ENCODE measurements at regions not wholly inside any gene's neighbourhood (a gene's known extent, or its start where the extent isn't known, plus 50 kb on each side); places are given as distances from the start of the nearest gene placed in this dataset.

- CTCF ChIA-PET (ENCODE audit: unreplicated experiment): interaction anchor here (1.0 kb wide), 1 partner anchor 24 kb away, joined by 3 read pairs; no protein-coding TSS in a partner anchor
- no peak overlapping the region for H3K4me3 ChIP-seq (ENCODE audit: low read depth, low read length, poor library complexity, severe bottlenecking)
- H3K79me2 ChIP-seq (ENCODE audit: insufficient read depth, low read depth, low read length): no peaks in the 10 kb centered on the region
- H2AFZ ChIP-seq (ENCODE audit: low read length): no peak overlapping the region
- POLR2A ChIA-PET: no interaction called here
- H4K20me1 ChIP-seq (ENCODE audit: insufficient read depth, low read length): no peaks in the 10 kb centered on the region
- no peak overlapping the region for H3K4me2 ChIP-seq (ENCODE audit: low read length)
- no TSS peak for BruUV-seq (replicated peaks)
- TF ChIP-seq CTCF (conservative IDR thresholded peaks at IDR 0.05; ENCODE audit: low read length) (no peak), EZH2phosphoT487 (IDR thresholded peaks at IDR 0.05; ENCODE audit: borderline replicate concordance, low read depth, low read length) (no peak)
- H3K27ac ChIP-seq (ENCODE audit: low read depth, low read length, poor library complexity, severe bottlenecking): no peak overlapping the region
- intact Hi-C loops (cut with micrococcal nuclease; ENCODE audit: unreplicated experiment): no loop called here
- no peaks in the 10 kb centered on the region for H3K9me3 ChIP-seq (ENCODE audit: low read length)
- no peak for DNase-seq (ENCODE audit: low spot score)
- no peaks in the 10 kb centered on the region for H3K4me1 ChIP-seq (ENCODE audit: insufficient read depth, low read length, poor library complexity, severe bottlenecking)
- H3K9me2 ChIP-seq (ENCODE audit: insufficient read depth, low read length): no peaks in the 10 kb centered on the region
- no peaks in the 10 kb centered on the region for H3K36me3 ChIP-seq (ENCODE audit: insufficient read depth, low read length)
Observed at GRCh38 chr16:11430601-11431317, 85.5 kb downstream of the RMI2 start.

GRCh38 chr16:11431915-11432465 lies 86.7 kb downstream of the RMI2 start:
- DNase-seq (ENCODE audit: low spot score): no peak
- intact Hi-C loops (cut with micrococcal nuclease; ENCODE audit: unreplicated experiment): no loop called here
- H3K4me2 ChIP-seq (ENCODE audit: low read length): no peak overlapping the region
- no TSS peak for BruUV-seq (replicated peaks)
- TF ChIP-seq EZH2phosphoT487 (IDR thresholded peaks at IDR 0.05; ENCODE audit: borderline replicate concordance, low read depth, low read length): no peak
- no peak for TF ChIP-seq CTCF (conservative IDR thresholded peaks at IDR 0.05; ENCODE audit: low read length)
- ChIA-PET CTCF (ENCODE audit: unreplicated experiment) (no interaction called here), POLR2A (no interaction called here)
- H4K20me1 ChIP-seq (ENCODE audit: insufficient read depth, low read length): no peaks in the 10 kb centered on the region
- no peaks in the 10 kb centered on the region for H3K9me2 ChIP-seq (ENCODE audit: insufficient read depth, low read length)
- H3K9me3 ChIP-seq (ENCODE audit: low read length): no peaks in the 10 kb centered on the region
- no peaks in the 10 kb centered on the region for H3K4me1 ChIP-seq (ENCODE audit: insufficient read depth, low read length, poor library complexity, severe bottlenecking)
- no peak overlapping the region for H2AFZ ChIP-seq (ENCODE audit: low read length)
- H3K79me2 ChIP-seq (ENCODE audit: insufficient read depth, low read depth, low read length): no peaks in the 10 kb centered on the region
- H3K27ac ChIP-seq (ENCODE audit: low read depth, low read length, poor library complexity, severe bottlenecking): no peak overlapping the region
- H3K36me3 ChIP-seq (ENCODE audit: insufficient read depth, low read length): no peaks in the 10 kb centered on the region
- no peak overlapping the region for H3K4me3 ChIP-seq (ENCODE audit: low read depth, low read length, poor library complexity, severe bottlenecking)

- Histone ChIP-seq H2AFZ (ENCODE audit: low read length) (no peak overlapping the region), H3K27ac (ENCODE audit: low read depth, low read length, poor library complexity, severe bottlenecking) (no peak overlapping the region), H3K4me2 (ENCODE audit: low read length) (no peak overlapping the region), H3K36me3 (ENCODE audit: insufficient read depth, low read length) (no peaks in the 10 kb centered on the region), H3K4me1 (ENCODE audit: insufficient read depth, low read length, poor library complexity, severe bottlenecking) (no peaks in the 10 kb centered on the region), H3K9me2 (ENCODE audit: insufficient read depth, low read length) (no peaks in the 10 kb centered on the region), H4K20me1 (ENCODE audit: insufficient read depth, low read length) (no peaks in the 10 kb centered on the region), H3K9me3 (ENCODE audit: low read length) (no peaks in the 10 kb centered on the region), H3K4me3 (ENCODE audit: low read depth, low read length, poor library complexity, severe bottlenecking) (no peak overlapping the region), H3K79me2 (ENCODE audit: insufficient read depth, low read depth, low read length) (no peaks in the 10 kb centered on the region)
- DNase-seq (ENCODE audit: low spot score): no peak
- CTCF ChIA-PET (ENCODE audit: unreplicated experiment): no interaction called here
- POLR2A ChIA-PET: interaction anchor here (0.6 to 1.2 kb wide), 2 partner anchors 9 to 70 kb away, joined by 3 to 4 read pairs; no protein-coding TSS in a partner anchor
- intact Hi-C loops (cut with micrococcal nuclease; ENCODE audit: unreplicated experiment): no loop called here
- no TSS peak for BruUV-seq (replicated peaks)
- TF ChIP-seq EZH2phosphoT487 (IDR thresholded peaks at IDR 0.05; ENCODE audit: borderline replicate concordance, low read depth, low read length) (no peak), CTCF (conservative IDR thresholded peaks at IDR 0.05; ENCODE audit: low read length) (no peak)
Observed at GRCh38 chr16:11432856-11433395, 87.7 kb downstream of the RMI2 start.
